SU-DHL-6 (cell line): ENCODE measurements at regions not wholly inside any gene's neighbourhood (a gene's known extent, or its start where the extent isn't known, plus 50 kb on each side); places are given as distances from the start of the nearest gene placed in this dataset.

Experiments
- CTCF ChIP-seq: fragments of 200-600 bp; sonication (generic); IDR thresholded peaks from one replicate; pipeline ENCODE4 v1.5.1; 2017; ENCODE audit warnings: antibody characterized with exemption, mild to moderate bottlenecking, low read length, moderate library complexity; ENCODE audit not compliant: insufficient read depth, poor library complexity, severe bottlenecking
- EZH2phosphoT487 ChIP-seq: fragments of 200-600 bp; sonication (generic), shearing (Covaris generic); conservative IDR thresholded peaks from 2 replicates; pipeline ENCODE4 v1.6.1; 2018; ENCODE audit warnings: mild to moderate bottlenecking, antibody characterized with exemption, low read length, moderate library complexity, mixed read lengths

- TF ChIP-seq CTCF, result no peak
- TF ChIP-seq EZH2phosphoT487, result no peak
These were observed 367.2 kb downstream of the USP25 start for GRCh38 chr21:16096988-16097387.
